HepG2 (cell line): ENCODE measurements at regions not wholly inside any gene's neighbourhood (a gene's known extent, or its start where the extent isn't known, plus 50 kb on each side); places are given as distances from the start of the nearest gene placed in this dataset.

ENCODE experiments used
- ATAC-seq: fragments of 200-7000 bp; cut with Tn5 transposase; 3 replicates; pipeline ENCODE4 v1.9.1; 2020; ENCODE audit warnings: mild to moderate bottlenecking, moderate library complexity
- BruUV-seq: library from RNA; stranded (reverse); fragments of 400-500 nt; replicated peaks from 2 replicates; lab custom pipeline; 2021; lab: Mats Ljungman, UMichigan
- CTCF ChIA-PET: fragments of 300-600 bp; formaldehyde crosslinking; extraction: SDS; loops from one replicate; lab custom pipeline; 2021; ENCODE audit warnings: low total read pairs, inconsistent platforms, low intra/inter-chr PET ratio; lab: Yijun Ruan, JAX
- POLR2A ChIA-PET: fragments of 350-600 bp; sonication (Branson Sonifier 250); formaldehyde crosslinking; loops from one replicate; lab custom pipeline; 2020; ENCODE audit warnings: antibody characterized with exemption, inconsistent platforms; lab: Yijun Ruan, JAX
- DNase-seq: peaks from one replicate; pipeline ENCODE4 v3.0.0-alpha.2; 2015; ENCODE audit warnings: low spot score
- FAIRE-seq: peaks from 3 replicates; lab custom pipeline; 2011; peaks lifted over from hg19 to GRCh38; lab: Jason Lieb, UNC
- H2AFZ ChIP-seq: one replicate; pipeline ENCODE4 v1.6.1; 2011; ENCODE audit warnings: low read length, inconsistent platforms
- H3K27ac ChIP-seq: fragments of 300-600 bp; 3 replicates; pipeline ENCODE4 v1.8.0; 2011; ENCODE audit warnings: mixed run types, mild to moderate bottlenecking, mixed read lengths, low read length, inconsistent platforms; ENCODE audit not compliant: insufficient read depth; ENCODE audit errors: extremely low read length
- H3K27me3 ChIP-seq, 2 experiments: fragments of 200-600 bp in 1 of 2; 2 replicates in 1 of 2; 3 replicates in 1 of 2; pipeline versions ENCODE4 v1.6.0 to v1.8.0; 2011; ENCODE audit warnings: low read length in 2 of 2, mild to moderate bottlenecking in 2 of 2, moderate library complexity in 2 of 2, inconsistent platforms in 1 of 2; ENCODE audit not compliant: insufficient read depth in 2 of 2, control insufficient read depth in 1 of 2
- H3K36me3 ChIP-seq, 2 experiments: fragments of 200-600 bp in 1 of 2; replicated peaks in 1 of 2; 2 replicates in 1 of 2; 3 replicates in 1 of 2; pipeline versions ENCODE4 v1.5.1 to v1.8.0; 2011; ENCODE audit warnings: low read length in 2 of 2, inconsistent platforms in 1 of 2; ENCODE audit not compliant: insufficient read depth in 2 of 2, control insufficient read depth in 1 of 2
- H3K4me1 ChIP-seq: 2 replicates; pipeline ENCODE4 v1.5.1; 2012; ENCODE audit warnings: low read length, inconsistent platforms; ENCODE audit not compliant: insufficient read depth
- H3K4me2 ChIP-seq: 2 replicates; pipeline ENCODE4 v1.6.0; 2011; ENCODE audit warnings: low read depth, low read length, inconsistent platforms
- H3K4me3 ChIP-seq, 3 experiments: fragments of 200-600 bp in 1 of 3; sonication (generic), shearing (Covaris generic) in 1 of 3; replicated peaks in 1 of 3; 2 replicates each; pipeline ENCODE4 v1.5.1; 2011 to 2016; ENCODE audit warnings: low read length in 3 of 3, inconsistent platforms in 2 of 3, low read depth in 2 of 3, mild to moderate bottlenecking in 2 of 3, control low read depth in 1 of 3, mixed read lengths in 1 of 3; ENCODE audit not compliant: insufficient read depth in 1 of 3
- H3K79me2 ChIP-seq: one replicate; pipeline ENCODE4 v1.6.1; 2011; ENCODE audit warnings: low read length, inconsistent platforms; ENCODE audit not compliant: insufficient read depth
- H3K9ac ChIP-seq: 2 replicates; pipeline ENCODE4 v1.6.0; 2011; ENCODE audit warnings: mild to moderate bottlenecking, low read depth, low read length, inconsistent platforms; ENCODE audit not compliant: insufficient read depth
- H3K9me3 ChIP-seq: 2 replicates; pipeline ENCODE4 v1.5.1; 2012; ENCODE audit warnings: mild to moderate bottlenecking, low read length
- H4K20me1 ChIP-seq: 2 replicates; pipeline ENCODE4 v1.6.0; 2011; ENCODE audit warnings: inconsistent platforms, mild to moderate bottlenecking, low read length, moderate library complexity; ENCODE audit not compliant: insufficient read depth
- SMAD3 ChIP-seq: sonication (generic); formaldehyde crosslinking; IDR thresholded peaks from 2 replicates; pipeline ENCODE4 v1.4.0; 2020; ENCODE audit warnings: missing genetic modification reagents
- SRY ChIP-seq: sonication (generic); formaldehyde crosslinking; IDR thresholded peaks from 2 replicates; pipeline ENCODE4 v1.8.0; 2022; ENCODE audit warnings: mild to moderate bottlenecking, missing genetic modification reagents
- ZNF253 ChIP-seq: sonication (generic); formaldehyde crosslinking; IDR thresholded peaks from 2 replicates; pipeline ENCODE4 v1.8.0; 2022; ENCODE audit warnings: mild to moderate bottlenecking, missing genetic modification reagents, borderline replicate concordance
- ZNF749 ChIP-seq: sonication (generic); formaldehyde crosslinking; IDR thresholded peaks from 2 replicates; pipeline ENCODE4 v1.8.0; 2022; ENCODE audit warnings: mild to moderate bottlenecking, missing genetic modification reagents, moderate library complexity, borderline replicate concordance
- WGBS: methylation state at CpG from one replicate; pipeline ENCODE4 v1.1.6; 2017; ENCODE audit warnings: low lambda C conversion rate; 5-methylcytosine and 5-hydroxymethylcytosine counted together
- in situ Hi-C: cut with HindIII; loops from 2 replicates; pipeline ENCODE4 v1.10.0; 2017; ENCODE audit warnings: low pct_unique_long_range_greater_than_20kb; ENCODE audit not compliant: extremely low pct_ligation_motif_present
- intact Hi-C: fragments of 100-400 bp; cut with micrococcal nuclease; formaldehyde crosslinking; loops from one replicate; pipeline ENCODE4 v1.10.0; 2022; ENCODE audit not compliant: unreplicated experiment
- TF ChIP-seq, protein P1 (sequence below): sonication (generic); formaldehyde crosslinking; IDR thresholded peaks from one replicate; pipeline ENCODE4 v1.5.1; 2020; ENCODE audit warnings: mild to moderate bottlenecking, missing genetic modification reagents; ENCODE audit errors: not compliant biosample characterization
- TF ChIP-seq, protein P2 (sequence below): sonication (generic); formaldehyde crosslinking; IDR thresholded peaks from 2 replicates; pipeline ENCODE4 v1.4.0; 2020; ENCODE audit warnings: missing genetic modification reagents

DNA sequence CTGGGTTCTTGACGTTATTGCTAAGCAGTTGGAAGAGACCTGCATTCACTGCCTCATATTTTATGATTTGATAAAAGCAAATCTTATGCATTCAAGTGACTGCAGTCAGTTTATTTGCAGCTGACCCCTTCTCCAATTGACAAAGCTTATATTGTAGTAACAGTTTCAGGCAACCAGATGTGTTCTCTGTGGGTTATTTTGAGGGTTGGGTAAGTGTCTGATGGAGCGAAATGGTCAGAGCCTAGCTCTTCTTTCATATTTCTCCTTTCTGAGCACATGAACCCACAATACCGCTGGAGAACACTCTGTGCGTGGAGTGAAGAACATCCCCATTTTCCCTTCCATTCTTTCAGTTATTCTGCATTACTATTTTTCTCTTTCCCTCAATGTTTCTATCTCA, 125.8 kb upstream of the KCNH8 start (continued):
- TF ChIP-seq, protein P1, sequence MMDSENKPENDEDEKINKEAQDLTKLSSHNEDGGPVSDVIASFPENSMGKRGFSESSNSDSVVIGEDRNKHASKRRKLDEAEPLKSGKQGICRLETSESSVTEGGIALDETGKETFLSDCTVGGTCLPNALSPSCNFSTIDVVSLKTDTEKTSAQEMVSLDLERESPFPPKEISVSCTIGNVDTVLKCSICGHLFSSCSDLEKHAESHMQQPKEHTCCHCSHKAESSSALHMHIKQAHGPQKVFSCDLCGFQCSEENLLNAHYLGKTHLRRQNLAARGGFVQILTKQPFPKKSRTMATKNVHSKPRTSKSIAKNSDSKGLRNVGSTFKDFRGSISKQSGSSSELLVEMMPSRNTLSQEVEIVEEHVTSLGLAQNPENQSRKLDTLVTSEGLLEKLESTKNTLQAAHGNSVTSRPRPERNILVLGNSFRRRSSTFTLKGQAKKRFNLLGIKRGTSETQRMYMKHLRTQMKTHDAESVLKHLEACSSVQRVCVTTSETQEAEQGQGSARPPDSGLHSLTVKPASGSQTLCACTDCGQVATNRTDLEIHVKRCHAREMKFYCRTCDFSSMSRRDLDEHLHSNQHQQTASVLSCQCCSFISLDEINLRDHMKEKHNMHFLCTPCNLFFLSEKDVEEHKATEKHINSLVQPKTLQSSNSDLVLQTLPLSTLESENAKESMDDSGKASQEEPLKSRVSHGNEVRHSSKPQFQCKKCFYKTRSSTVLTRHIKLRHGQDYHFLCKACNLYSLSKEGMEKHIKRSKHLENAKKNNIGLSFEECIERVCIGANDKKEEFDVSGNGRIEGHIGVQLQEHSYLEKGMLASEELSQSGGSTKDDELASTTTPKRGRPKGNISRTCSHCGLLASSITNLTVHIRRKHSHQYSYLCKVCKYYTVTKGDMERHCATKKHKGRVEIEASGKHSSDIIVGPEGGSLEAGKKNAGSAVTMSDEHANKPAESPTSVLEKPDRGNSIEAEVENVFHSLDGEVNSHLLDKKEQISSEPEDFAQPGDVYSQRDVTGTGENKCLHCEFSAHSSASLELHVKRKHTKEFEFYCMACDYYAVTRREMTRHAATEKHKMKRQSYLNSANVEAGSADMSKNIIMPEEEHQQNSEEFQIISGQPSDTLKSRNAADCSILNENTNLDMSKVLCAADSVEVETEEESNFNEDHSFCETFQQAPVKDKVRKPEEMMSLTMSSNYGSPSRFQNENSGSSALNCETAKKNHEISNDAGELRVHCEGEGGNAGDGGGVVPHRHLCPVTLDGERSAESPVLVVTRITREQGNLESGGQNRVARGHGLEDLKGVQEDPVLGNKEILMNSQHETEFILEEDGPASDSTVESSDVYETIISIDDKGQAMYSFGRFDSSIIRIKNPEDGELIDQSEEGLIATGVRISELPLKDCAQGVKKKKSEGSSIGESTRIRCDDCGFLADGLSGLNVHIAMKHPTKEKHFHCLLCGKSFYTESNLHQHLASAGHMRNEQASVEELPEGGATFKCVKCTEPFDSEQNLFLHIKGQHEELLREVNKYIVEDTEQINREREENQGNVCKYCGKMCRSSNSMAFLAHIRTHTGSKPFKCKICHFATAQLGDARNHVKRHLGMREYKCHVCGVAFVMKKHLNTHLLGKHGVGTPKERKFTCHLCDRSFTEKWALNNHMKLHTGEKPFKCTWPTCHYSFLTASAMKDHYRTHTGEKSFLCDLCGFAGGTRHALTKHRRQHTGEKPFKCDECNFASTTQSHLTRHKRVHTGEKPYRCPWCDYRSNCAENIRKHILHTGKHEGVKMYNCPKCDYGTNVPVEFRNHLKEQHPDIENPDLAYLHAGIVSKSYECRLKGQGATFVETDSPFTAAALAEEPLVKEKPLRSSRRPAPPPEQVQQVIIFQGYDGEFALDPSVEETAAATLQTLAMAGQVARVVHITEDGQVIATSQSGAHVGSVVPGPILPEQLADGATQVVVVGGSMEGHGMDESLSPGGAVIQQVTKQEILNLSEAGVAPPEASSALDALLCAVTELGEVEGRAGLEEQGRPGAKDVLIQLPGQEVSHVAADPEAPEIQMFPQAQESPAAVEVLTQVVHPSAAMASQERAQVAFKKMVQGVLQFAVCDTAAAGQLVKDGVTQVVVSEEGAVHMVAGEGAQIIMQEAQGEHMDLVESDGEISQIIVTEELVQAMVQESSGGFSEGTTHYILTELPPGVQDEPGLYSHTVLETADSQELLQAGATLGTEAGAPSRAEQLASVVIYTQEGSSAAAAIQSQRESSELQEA, result no peak
- TF ChIP-seq ZNF253, result no peak
- TF ChIP-seq, all 625 proteins: peak for 0

DNA sequence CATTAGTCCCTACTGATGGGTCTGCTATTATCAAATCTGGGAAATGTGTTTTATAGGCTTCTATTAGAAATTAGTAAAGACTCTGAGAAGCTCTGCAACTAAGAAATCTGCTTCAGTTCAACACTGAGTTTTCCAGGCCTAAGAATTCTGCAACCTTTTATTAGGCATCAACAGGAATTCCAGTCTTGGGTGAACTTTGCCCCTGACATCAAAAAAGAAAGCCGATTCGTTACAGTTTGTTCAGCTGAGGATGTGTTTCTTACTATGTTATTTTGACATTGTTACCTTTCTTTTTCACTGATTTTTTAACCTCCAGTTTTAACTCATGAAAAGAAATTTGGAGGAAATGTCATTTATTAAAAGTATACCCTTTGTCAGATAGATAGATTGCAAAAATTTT, 131.5 kb upstream of the KCNH8 start:
- no peak overlapping the region for H3K4me3 ChIP-seq
- intact Hi-C loops, result no loop called here

More for the DNA sequence above, 131.5 kb upstream of the KCNH8 start:
- H3K9ac ChIP-seq, result no peak overlapping the region
- no peak overlapping the region for H3K4me2 ChIP-seq
- ChIA-PET POLR2A (no interaction called here), CTCF (no interaction called here)
- no peaks in the 10 kb centered on the region for H3K79me2 ChIP-seq
- no TSS peak for BruUV-seq
- H3K36me3 ChIP-seq, result no peaks in the 10 kb centered on the region
- ATAC-seq (no peak), DNase-seq (peak; percentile 16), FAIRE-seq (no peak)
- H4K20me1 ChIP-seq, result no peaks in the 10 kb centered on the region
- no peak overlapping the region for H3K27ac ChIP-seq
- 0% methylated on average over 2 of the region's 2 CpGs for WGBS
- no peaks in the 10 kb centered on the region for H3K9me3 ChIP-seq
- no peaks in the 10 kb centered on the region for H3K4me1 ChIP-seq
- H3K27me3 ChIP-seq, result no peaks in the 10 kb centered on the region
- in situ Hi-C loops, result no loop called here
- TF ChIP-seq SMAD3 (no peak), ZNF749 (CRISPR knock-in tag) (no peak), SRY (no peak)
- TF ChIP-seq, protein P2, sequence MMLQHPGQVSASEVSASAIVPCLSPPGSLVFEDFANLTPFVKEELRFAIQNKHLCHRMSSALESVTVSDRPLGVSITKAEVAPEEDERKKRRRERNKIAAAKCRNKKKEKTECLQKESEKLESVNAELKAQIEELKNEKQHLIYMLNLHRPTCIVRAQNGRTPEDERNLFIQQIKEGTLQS (CRISPR knock-in tag), result no peak
- no peak overlapping the region for H2AFZ ChIP-seq
